OCI-LY1 (cell line): ENCODE measurements at regions not wholly inside any gene's neighbourhood (a gene's known extent, or its start where the extent isn't known, plus 50 kb on each side); places are given as distances from the start of the nearest gene placed in this dataset.

Experiments used
- H2AFZ ChIP-seq: fragments of 200-600 bp; sonication (generic), shearing (Covaris generic); 2 replicates; pipeline ENCODE4 v1.6.0; 2014; ENCODE audit warnings: antibody characterized with exemption, mild to moderate bottlenecking, low read length
- H3F3A ChIP-seq: fragments of 200-600 bp; sonication (generic), shearing (Covaris generic); 2 replicates; pipeline ENCODE4 v1.6.0; 2014; ENCODE audit warnings: mild to moderate bottlenecking, antibody characterized with exemption, low read length, moderate library complexity; ENCODE audit not compliant: insufficient read depth
- H3K27ac ChIP-seq: fragments of 200-600 bp; sonication (generic); 2 replicates; pipeline ENCODE4 v1.5.1; 2014; ENCODE audit warnings: low read length, mixed run types, mild to moderate bottlenecking, low read depth; ENCODE audit not compliant: poor library complexity, severe bottlenecking
- H3K27me3 ChIP-seq: fragments of 200-600 bp; sonication (generic); 2 replicates; pipeline ENCODE4 v1.6.0; 2014; ENCODE audit warnings: antibody characterized with exemption, mild to moderate bottlenecking, low read length, moderate library complexity; ENCODE audit not compliant: insufficient read depth
- H3K36me3 ChIP-seq: fragments of 200-600 bp; sonication (generic); 2 replicates; pipeline ENCODE4 v1.6.1; 2014; ENCODE audit warnings: mild to moderate bottlenecking, antibody characterized with exemption, low read length, moderate library complexity, mixed read lengths; ENCODE audit not compliant: insufficient read depth
- H3K4me1 ChIP-seq: fragments of 200-600 bp; sonication (generic); 2 replicates; pipeline ENCODE4 v1.5.1; 2014; ENCODE audit warnings: mild to moderate bottlenecking, low read length, moderate library complexity; ENCODE audit not compliant: insufficient read depth, severe bottlenecking
- H3K4me2 ChIP-seq: fragments of 200-600 bp; sonication (generic), shearing (Covaris generic); 2 replicates; pipeline ENCODE4 v1.6.1; 2014; ENCODE audit warnings: low read length
- H3K4me3 ChIP-seq: fragments of 200-600 bp; sonication (generic); 2 replicates; pipeline ENCODE4 v1.5.1; 2014; ENCODE audit warnings: low read length, low read depth, mild to moderate bottlenecking, mixed read lengths; ENCODE audit not compliant: poor library complexity, severe bottlenecking
- H3K79me2 ChIP-seq: fragments of 200-600 bp; shearing (Covaris generic); 2 replicates; pipeline ENCODE4 v1.6.1; 2016; ENCODE audit warnings: mixed run types, low read length, mixed read lengths; ENCODE audit not compliant: insufficient read depth
- H3K9ac ChIP-seq: fragments of 200-600 bp; sonication (generic), shearing (Covaris generic); 2 replicates; pipeline ENCODE4 v1.6.1; 2014; ENCODE audit warnings: mild to moderate bottlenecking, low read length, mixed read lengths
- H3K9me2 ChIP-seq: fragments of 200-600 bp; sonication (generic), shearing (Covaris generic); 2 replicates; pipeline ENCODE4 v1.6.1; 2014; ENCODE audit warnings: low read depth, mild to moderate bottlenecking, low read length, mixed read lengths
- H3K9me3 ChIP-seq: fragments of 200-600 bp; shearing (Covaris generic); 2 replicates; pipeline ENCODE4 v1.6.1; 2014; ENCODE audit warnings: low read length, mixed read lengths
- H4K20me1 ChIP-seq: fragments of 200-600 bp; sonication (generic), shearing (Covaris generic); 2 replicates; pipeline ENCODE4 v1.6.0; 2016; ENCODE audit warnings: mild to moderate bottlenecking, low read length; ENCODE audit not compliant: insufficient read depth
- CTCF ChIP-seq: fragments of 200-600 bp; sonication (generic), shearing (Covaris generic); IDR thresholded peaks from 2 replicates; pipeline ENCODE4 v1.5.1; 2017; ENCODE audit warnings: mild to moderate bottlenecking, antibody characterized with exemption, low read length, moderate library complexity, mixed read lengths
- EZH2 ChIP-seq: fragments of 200-600 bp; sonication (generic), shearing (Covaris generic); IDR thresholded peaks from 2 replicates; pipeline ENCODE4 v1.8.0; 2017; ENCODE audit warnings: borderline replicate concordance, mixed run types, mild to moderate bottlenecking, antibody characterized with exemption, low read length, moderate library complexity, mixed read lengths

- Histone ChIP-seq H3K9me3 (no peaks in the 10 kb centered on the region), H3F3A (no peaks in the 10 kb centered on the region), H3K36me3 (no peaks in the 10 kb centered on the region), H3K27me3 (no peaks in the 10 kb centered on the region), H3K4me2 (no peak overlapping the region), H3K27ac (no peak overlapping the region), H3K4me1 (no peaks in the 10 kb centered on the region), H3K79me2 (no peaks in the 10 kb centered on the region), H2AFZ (no peak overlapping the region), H3K9ac (no peak overlapping the region), H3K9me2 (no peaks in the 10 kb centered on the region), H4K20me1 (no peaks in the 10 kb centered on the region), H3K4me3 (no peak overlapping the region)
- no peak for TF ChIP-seq EZH2
- TF ChIP-seq CTCF: no peak
Observed at GRCh38 chr3:30531017-30531570, 75.3 kb upstream of the TGFBR2 start.

DNA sequence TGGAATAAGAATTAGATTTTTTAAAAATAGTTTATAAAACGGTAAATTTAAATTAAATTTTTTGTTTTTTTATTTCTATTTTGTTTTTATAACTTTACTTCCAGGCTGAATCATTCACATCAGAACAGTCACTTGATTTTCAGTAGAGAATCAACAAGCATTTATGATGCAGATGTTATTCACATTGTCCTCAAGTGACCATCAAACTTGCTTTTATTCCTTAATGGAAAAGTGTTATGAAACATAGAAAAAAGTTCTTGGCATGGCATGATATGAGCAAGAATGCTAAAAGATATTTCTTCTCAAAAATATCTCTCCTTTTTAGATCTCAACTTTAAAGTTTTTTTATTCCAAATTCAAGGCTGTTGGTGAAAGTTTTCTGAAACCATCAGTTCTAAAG lies 70.9 kb upstream of the TGFBR2 start:
- no peaks in the 10 kb centered on the region for H3K79me2 ChIP-seq
- no peak overlapping the region for H3K4me3 ChIP-seq
- H3K9me2 ChIP-seq: no peaks in the 10 kb centered on the region
- H3F3A ChIP-seq: no peaks in the 10 kb centered on the region
- H2AFZ ChIP-seq: no peak overlapping the region
- H3K27me3 ChIP-seq: no peaks in the 10 kb centered on the region
- TF ChIP-seq CTCF (no peak), EZH2 (no peak)
- no peaks in the 10 kb centered on the region for H3K4me1 ChIP-seq
- H3K36me3 ChIP-seq: no peaks in the 10 kb centered on the region
- no peaks in the 10 kb centered on the region for H4K20me1 ChIP-seq
- no peaks in the 10 kb centered on the region for H3K9me3 ChIP-seq
- H3K9ac ChIP-seq: no peak overlapping the region
- H3K4me2 ChIP-seq: no peak overlapping the region
- H3K27ac ChIP-seq: no peak overlapping the region

- no peak overlapping the region for H2AFZ ChIP-seq
Observed at GRCh38 chr3:30538791-30539190, 67.6 kb upstream of the TGFBR2 start.

More at GRCh38 chr3:30538791-30539190, 67.6 kb upstream of the TGFBR2 start:
- H3K36me3 ChIP-seq: no peaks in the 10 kb centered on the region
- H3K4me2 ChIP-seq: no peak overlapping the region
- H3K79me2 ChIP-seq: no peaks in the 10 kb centered on the region
- no peaks in the 10 kb centered on the region for H3K4me1 ChIP-seq
- no peaks in the 10 kb centered on the region for H3K27me3 ChIP-seq
- TF ChIP-seq EZH2 (no peak), CTCF (no peak)
- H3K4me3 ChIP-seq: no peak overlapping the region
- no peaks in the 10 kb centered on the region for H3K9me2 ChIP-seq
- no peaks in the 10 kb centered on the region for H3K9me3 ChIP-seq
- no peak overlapping the region for H3K9ac ChIP-seq
- H3F3A ChIP-seq: no peaks in the 10 kb centered on the region
- no peak overlapping the region for H3K27ac ChIP-seq
- H4K20me1 ChIP-seq: no peaks in the 10 kb centered on the region
